Activated CD4-positive, alpha-beta T cell treated with anti-CD3 and anti-CD28 coated beads, Interleukin-2, Interleukin-4, amounts not matched to agents 100 ng/mL and 50 ng/mL, durations not matched to agents 16 hours and 8 hours (primary cell): ENCODE measurements at regions not wholly inside any gene's neighbourhood (a gene's known extent, or its start where the extent isn't known, plus 50 kb on each side); places are given as distances from the start of the nearest gene placed in this dataset.

Source experiments
- DNase-seq: peaks from one replicate; pipeline ENCODE4 v3.0.0-alpha.2; 2020; ENCODE audit warnings: low spot score

GRCh38 chr16:27685807-27686206, 135.9 kb downstream of the KATNIP start:
- DNase-seq: no peak

- no peak for DNase-seq
These were observed 137.0 kb downstream of the KATNIP start for GRCh38 chr16:27686926-27687325.

- no peak for DNase-seq
These were observed 137.7 kb downstream of the KATNIP start for GRCh38 chr16:27687605-27688004.

- DNase-seq: no peak
These were observed 139.8 kb downstream of the KATNIP start for GRCh38 chr16:27689711-27690110.

- DNase-seq: peak; percentile 17
These were observed 140.7 kb downstream of the KATNIP start for GRCh38 chr16:27690608-27691007.

DNA sequence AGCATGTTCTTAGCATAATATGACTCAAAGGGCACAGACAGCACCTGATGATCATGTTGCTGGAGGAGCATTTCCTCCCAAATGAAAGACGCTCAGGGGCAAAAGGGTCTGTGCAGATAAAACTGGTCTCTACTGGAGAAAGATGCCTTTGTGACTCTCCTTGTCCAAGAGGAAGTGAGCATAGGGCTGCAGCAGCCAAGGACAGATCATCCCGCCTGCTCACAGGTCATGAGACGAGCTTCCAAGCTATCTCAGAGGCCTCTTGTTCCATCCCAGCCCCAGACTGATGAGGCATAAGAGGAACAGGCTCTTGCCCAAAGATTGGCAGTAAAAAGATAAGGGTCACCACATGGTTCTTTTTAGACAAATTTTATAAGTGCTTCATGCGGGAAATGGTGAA, 141.8 kb downstream of the KATNIP start:
- DNase-seq: no peak

GRCh38 chr16:27692576-27692975, 142.6 kb downstream of the KATNIP start:
- no peak for DNase-seq

GRCh38 chr16:27695161-27695560, 145.2 kb downstream of the KATNIP start:
- no peak for DNase-seq

DNA sequence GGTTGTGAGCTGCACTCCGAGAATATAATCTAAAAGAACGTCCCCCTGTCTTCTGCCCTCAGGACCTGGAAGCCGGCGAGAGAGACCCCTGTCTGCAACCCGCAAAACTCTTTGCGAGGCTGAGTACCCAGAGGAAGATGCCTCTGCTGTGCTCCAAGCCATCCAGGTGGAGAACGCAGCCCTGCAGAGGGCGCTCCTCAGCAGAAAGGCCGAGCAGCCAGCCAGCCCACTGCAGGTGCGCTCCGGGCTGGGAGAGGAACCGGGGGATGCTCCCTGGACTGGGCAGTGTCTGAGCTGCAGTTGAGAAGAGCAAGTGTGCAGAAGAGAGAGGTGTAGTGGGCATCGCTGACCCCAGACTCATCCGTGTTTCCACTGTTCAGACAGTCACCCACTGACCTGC, 148.3 kb downstream of the KATNIP start:
- no peak for DNase-seq

- no peak for DNase-seq
These were observed 148.8 kb downstream of the KATNIP start for GRCh38 chr16:27698746-27699145.

GRCh38 chr16:27699540-27699939, 149.6 kb downstream of the KATNIP start:
- no peak for DNase-seq

- DNase-seq: no peak
These were observed 150.5 kb downstream of the KATNIP start for GRCh38 chr16:27700304-27700995.

DNA sequence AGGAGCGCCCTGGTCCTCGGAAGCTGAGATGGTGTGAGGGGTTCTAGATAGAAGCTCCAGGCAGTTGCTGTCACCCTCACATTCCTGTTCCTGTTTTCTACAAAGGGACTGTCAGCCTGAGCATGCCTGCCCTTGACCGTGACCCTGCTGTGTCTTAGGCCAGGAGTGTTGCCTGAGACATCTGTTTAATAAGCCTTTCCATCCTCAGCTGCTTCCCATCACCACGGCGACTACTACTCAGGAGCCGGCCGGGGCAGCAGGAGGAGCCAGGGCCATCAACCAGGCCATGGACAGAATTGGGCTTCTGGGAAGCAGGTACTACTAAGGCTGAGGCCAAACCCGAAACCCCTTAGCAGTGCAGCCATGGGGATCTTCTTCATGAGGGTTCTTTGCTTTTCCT, 151.4 kb downstream of the KATNIP start:
- no peak for DNase-seq

DNA sequence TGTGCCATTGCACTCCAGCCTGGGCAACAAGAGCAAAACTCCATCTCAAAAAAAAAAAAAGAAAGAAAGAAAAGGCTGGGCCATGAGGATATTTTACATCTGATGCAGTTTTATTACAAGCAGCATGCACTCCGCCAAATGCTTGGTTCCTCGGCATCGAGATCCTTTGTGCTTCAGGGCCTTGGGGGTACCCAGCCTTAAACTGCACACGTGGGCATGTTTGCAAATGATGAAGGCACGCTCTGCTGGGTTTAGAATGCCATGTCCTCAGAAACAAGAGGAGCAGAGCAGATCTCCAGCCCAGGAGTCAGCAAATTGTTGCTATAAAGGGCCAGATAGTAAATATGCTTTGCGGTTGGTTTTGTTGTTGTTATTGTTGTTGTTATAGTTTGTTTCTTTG, 153.2 kb downstream of the KATNIP start:
- DNase-seq: no peak

GRCh38 chr16:27703545-27703944, 153.6 kb downstream of the KATNIP start:
- DNase-seq: no peak

DNA sequence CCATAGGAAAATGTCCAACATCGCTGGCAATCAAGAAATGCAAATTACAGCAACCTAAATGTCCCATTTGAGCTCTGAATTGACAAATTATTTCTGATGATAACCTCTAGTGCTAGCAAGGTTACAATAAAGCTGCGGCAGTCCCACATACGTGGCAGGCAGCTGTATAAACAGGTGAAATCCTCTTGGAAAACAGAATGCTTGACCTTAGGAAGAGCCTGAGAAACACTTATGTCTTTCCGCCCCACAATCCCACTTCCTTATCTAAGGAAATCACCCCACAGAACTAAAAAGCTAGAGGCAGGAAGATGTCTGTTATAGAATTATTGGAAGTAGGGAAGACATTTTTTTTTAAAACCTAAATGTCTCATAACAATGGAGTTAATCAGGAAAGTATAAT, 154.3 kb downstream of the KATNIP start:
- DNase-seq: no peak

DNA sequence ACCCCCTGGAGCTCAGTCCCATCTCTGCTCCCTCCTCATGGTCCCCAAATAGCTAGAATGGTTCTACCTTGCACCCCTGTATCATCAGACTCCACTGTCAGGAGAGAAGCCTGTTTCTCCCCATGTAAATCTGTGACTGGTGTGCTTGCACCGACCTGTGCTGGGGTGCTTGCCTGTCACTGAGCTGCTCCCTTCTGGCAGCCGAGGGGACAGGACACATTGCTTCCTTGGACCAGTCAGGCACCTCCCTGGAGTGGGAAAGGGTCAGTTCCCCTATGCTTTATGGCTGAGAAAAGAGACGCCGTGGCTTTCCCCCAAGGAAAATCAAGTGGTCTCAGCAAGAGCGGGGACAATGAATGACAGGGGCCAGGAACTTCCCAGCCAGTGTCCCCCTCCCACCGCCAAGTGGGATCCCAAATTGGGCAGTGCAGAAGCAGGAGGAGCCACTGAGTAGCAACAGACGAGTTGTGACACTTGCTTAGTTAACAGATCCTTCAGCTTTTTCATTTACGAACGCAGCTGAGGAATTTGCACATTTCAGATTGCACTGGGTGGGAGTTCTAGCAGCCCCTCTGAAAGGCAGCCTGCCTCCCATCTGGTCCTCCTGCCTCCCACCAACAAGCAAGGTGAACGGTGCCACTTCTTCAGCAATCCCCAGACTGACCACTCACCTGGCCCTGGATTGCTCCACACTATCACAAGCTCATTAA, 156.4 kb downstream of the KATNIP start:
- no peak for DNase-seq

DNA sequence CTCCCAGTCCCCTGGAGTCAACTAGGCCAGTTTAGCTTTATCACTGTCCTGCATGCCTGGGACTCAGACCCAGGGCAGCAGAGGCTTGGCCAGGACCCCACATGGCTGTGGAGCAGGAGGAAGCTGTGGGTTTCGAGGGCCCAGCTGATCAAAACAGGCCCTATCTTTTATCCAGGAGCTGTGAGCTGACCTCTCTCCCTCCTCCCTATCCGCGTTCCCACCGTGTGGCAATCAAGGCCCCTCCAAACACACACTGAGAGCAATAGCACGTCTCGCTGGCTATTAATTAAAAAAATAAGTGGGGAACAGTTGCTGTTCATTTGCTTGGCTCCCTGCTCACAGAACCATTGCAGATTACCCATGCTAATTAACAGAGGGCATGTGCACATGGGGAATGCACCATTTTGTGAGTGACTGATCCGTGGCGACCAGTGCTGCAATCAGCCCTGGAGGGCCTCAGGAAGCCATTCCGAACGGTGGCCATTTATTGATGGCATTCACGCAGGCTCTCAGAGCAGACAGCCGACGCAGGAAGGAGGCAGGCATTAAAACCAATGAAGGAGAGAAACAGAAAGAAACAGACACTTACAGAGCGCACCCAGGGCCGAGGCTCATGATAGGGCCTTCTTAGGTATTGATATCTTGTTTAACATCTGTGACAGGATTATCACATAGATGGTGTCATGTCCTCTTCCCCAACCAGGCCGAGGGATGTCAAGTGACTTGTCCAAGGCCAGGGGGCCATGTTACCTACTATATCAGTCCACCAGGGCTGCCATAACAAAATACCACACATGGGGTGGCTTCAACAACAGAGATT, 157.1 kb downstream of the KATNIP start:
- no peak for DNase-seq

- DNase-seq: no peak
These were observed 158.7 kb downstream of the KATNIP start for GRCh38 chr16:27708651-27709050.

- DNase-seq: no peak
These were observed 162.3 kb downstream of the KATNIP start for GRCh38 chr16:27712251-27712711.

- DNase-seq: no peak
These were observed 167.8 kb downstream of the KATNIP start for GRCh38 chr16:27717726-27718125.

- DNase-seq: no peak
These were observed 168.5 kb downstream of the KATNIP start for GRCh38 chr16:27718201-27719105.
